ENCODE measurements at regions not wholly inside any gene's neighbourhood (a gene's known extent, or its start where the extent isn't known, plus 50 kb on each side); places are given as distances from the start of the nearest gene placed in this dataset.

DNA sequence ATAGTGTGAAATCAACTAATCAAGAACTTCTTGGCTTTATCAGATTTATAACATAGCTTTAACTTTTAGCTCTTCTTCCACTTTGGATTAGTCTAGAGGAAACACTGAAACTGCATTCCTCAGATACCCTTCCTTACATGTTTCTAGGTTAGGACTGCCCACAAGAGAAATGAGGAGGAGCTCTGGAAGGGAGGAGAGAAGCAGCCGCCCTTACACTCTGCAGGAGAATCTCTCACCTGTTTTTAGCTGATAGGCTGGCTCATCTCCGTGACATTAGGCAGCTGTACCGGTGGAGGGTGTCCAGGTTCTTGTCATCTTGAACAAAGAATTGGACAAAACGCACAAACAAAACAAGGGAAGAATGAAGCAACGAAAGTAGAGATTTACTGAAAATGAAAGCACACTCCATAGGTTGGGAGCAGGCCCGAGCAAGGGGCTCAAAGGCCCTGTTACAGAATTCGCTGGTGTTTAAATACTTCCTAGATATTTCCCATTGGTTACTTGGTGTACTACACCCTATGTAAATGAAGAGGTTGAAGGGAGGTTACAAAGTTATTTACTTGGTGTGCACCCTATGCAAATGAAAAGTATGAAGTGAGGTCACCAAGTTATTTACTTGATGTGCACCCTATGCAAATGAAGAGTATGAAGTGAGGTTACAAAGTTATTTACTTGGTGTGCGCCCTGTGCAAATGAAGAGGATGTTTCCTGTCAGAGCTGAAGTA lies 524.9 kb upstream of the CHRM3 start:
- TF ChIP-seq, protein P1, sequence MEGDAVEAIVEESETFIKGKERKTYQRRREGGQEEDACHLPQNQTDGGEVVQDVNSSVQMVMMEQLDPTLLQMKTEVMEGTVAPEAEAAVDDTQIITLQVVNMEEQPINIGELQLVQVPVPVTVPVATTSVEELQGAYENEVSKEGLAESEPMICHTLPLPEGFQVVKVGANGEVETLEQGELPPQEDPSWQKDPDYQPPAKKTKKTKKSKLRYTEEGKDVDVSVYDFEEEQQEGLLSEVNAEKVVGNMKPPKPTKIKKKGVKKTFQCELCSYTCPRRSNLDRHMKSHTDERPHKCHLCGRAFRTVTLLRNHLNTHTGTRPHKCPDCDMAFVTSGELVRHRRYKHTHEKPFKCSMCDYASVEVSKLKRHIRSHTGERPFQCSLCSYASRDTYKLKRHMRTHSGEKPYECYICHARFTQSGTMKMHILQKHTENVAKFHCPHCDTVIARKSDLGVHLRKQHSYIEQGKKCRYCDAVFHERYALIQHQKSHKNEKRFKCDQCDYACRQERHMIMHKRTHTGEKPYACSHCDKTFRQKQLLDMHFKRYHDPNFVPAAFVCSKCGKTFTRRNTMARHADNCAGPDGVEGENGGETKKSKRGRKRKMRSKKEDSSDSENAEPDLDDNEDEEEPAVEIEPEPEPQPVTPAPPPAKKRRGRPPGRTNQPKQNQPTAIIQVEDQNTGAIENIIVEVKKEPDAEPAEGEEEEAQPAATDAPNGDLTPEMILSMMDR (IDR thresholded peaks at IDR 0.05; ENCODE audit: low read depth, low read length) = no peak
- no peak overlapping the region for H3K4me3 ChIP-seq (ENCODE audit: low read depth, low read length)

DNA sequence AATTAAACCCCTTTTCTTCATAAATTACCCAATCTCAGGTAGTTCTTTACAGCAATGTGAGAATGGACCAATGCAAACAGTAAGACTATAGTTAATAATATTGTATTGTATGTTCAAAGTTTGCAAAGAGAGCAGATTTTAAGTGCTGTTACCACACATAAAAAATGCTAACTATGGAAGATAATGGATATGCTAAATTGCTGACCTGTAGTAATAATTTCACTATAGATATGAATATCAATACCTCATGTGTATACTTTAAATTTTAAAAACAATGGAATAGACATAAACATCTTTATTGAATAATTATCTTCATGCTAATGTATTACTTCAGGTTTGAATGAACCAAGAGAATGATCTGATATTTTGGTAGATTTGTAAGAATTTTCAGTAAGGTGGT lies 552.4 kb upstream of the CHRM3 start:
- TF ChIP-seq, protein P1 (IDR thresholded peaks at IDR 0.05; ENCODE audit: low read depth, low read length) = no peak
- no peak overlapping the region for H3K4me3 ChIP-seq (ENCODE audit: low read depth, low read length)

- no peak overlapping the region for H3K4me3 ChIP-seq (ENCODE audit: low read depth, low read length)
- TF ChIP-seq, protein P1 (IDR thresholded peaks at IDR 0.05; ENCODE audit: low read depth, low read length) = no peak
Measured at GRCh38 chr1:238832106-238832505, 554.3 kb upstream of the CHRM3 start.

DNA sequence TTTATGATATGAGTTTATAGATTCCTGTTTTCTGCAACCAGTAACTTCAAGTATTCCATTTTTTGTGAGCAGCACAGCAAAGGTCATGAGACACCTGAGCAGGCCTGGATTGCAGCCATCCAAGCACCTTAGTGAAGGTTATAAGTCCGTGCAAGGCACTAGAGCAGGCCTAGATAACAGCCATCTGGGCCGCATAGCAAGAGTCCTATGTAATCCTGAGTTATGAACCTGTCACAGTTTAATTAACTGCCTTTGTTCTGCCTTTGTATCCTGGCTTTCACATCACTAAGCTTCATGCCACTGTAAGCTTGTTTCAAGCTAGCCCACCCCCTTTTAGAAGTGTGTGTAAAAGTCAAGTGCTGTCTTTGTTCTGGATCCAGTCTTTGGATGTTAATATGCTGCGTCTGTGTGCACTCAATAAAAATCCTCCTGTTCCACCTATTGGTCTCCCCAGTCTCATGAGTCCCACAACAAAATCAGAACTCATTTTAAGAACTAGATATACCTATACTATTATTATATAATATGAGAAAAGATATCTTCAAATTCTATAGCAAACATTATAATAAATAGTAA lies 556.2 kb upstream of the CHRM3 start:
- no peak overlapping the region for H3K4me3 ChIP-seq (ENCODE audit: low read depth, low read length)
- TF ChIP-seq, protein P1 (IDR thresholded peaks at IDR 0.05; ENCODE audit: low read depth, low read length) = no peak

- no peak overlapping the region for H3K4me3 ChIP-seq (ENCODE audit: low read depth, low read length)
- TF ChIP-seq, protein P1 (IDR thresholded peaks at IDR 0.05; ENCODE audit: low read depth, low read length) = no peak
Measured at GRCh38 chr1:238826891-238827290, 559.5 kb upstream of the CHRM3 start.

- TF ChIP-seq, protein P1 (IDR thresholded peaks at IDR 0.05; ENCODE audit: low read depth, low read length) = no peak
Measured at GRCh38 chr1:238823416-238823815, 563.0 kb upstream of the CHRM3 start.

DNA sequence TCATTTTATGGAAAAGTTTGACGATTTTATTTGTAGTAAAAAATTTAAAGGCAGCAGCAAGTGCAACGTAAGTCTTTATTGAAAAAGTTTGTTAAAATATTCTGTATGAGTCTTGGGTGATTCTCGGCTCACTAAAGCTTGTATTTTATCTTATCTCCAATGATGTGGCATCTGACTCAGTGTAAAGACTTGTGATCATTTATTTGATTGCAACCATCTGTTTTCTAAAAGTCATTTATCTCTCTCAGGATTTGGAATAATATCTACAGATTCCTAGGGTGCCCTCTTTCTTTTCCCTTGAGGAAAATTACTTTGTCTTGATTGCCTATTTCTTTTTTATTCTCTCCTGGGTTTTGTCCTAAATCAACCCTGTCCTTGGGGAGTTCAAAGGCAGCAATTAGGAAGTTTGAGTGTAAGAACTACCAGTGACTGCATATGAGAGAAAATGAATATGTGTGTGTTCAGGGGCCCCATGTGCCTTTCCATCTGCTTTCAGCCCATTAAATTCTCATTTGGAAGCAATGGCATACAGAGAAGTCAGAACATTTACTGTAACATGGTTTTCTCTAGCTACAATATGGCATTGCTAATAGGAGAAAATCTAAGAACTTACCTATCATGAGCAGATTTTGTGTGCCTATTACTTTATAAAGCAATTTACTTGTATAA lies 575.0 kb upstream of the CHRM3 start:
- TF ChIP-seq, protein P1 (IDR thresholded peaks at IDR 0.05; ENCODE audit: low read depth, low read length) = no peak
- H3K4me3 ChIP-seq (ENCODE audit: low read depth, low read length) = no peak overlapping the region

More at GRCh38 chr1:238823416-238823815, 563.0 kb upstream of the CHRM3 start:
- H3K4me3 ChIP-seq (ENCODE audit: low read depth, low read length) = no peak overlapping the region

Data from WI38 (cell line).